ENCODE measurements at regions not wholly inside any gene's neighbourhood (a gene's known extent, or its start where the extent isn't known, plus 50 kb on each side); places are given as distances from the start of the nearest gene placed in this dataset.

GRCh38 chr9:85427772-85428171 lies 314.0 kb downstream of the AGTPBP1 start:
- no peak for DNase-seq

GRCh38 chr9:85425153-85425611 lies 316.6 kb downstream of the AGTPBP1 start:
- DNase-seq: peak; percentile 30

GRCh38 chr9:85423422-85423821 lies 318.3 kb downstream of the AGTPBP1 start:
- no peak for DNase-seq

GRCh38 chr9:85421641-85422040 lies 320.1 kb downstream of the AGTPBP1 start:
- no peak for DNase-seq

- no peak for DNase-seq
Measured at GRCh38 chr9:85420750-85421149, 321.0 kb downstream of the AGTPBP1 start.

- DNase-seq: no peak
Measured at GRCh38 chr9:85417674-85418073, 324.1 kb downstream of the AGTPBP1 start.

- DNase-seq: no peak
Measured at GRCh38 chr9:85416715-85417114, 325.0 kb downstream of the AGTPBP1 start.

GRCh38 chr9:85414390-85414789 lies 327.4 kb downstream of the AGTPBP1 start:
- DNase-seq: no peak

- DNase-seq: no peak
Measured at GRCh38 chr9:85408494-85408893, 333.3 kb downstream of the AGTPBP1 start.

- no peak for DNase-seq
Measured at GRCh38 chr9:85405566-85405950, 336.2 kb downstream of the AGTPBP1 start.

GRCh38 chr9:85404911-85405565 lies 336.7 kb downstream of the AGTPBP1 start:
- no peak for DNase-seq

GRCh38 chr9:85402551-85402950 lies 339.2 kb downstream of the AGTPBP1 start:
- no peak for DNase-seq

- DNase-seq: no peak
Measured at GRCh38 chr9:85401998-85402397, 339.8 kb downstream of the AGTPBP1 start.

- DNase-seq: no peak
Measured at GRCh38 chr9:85397005-85397404, 344.7 kb downstream of the AGTPBP1 start.

- no peak for DNase-seq
Measured at GRCh38 chr9:85392260-85392659, 349.5 kb downstream of the AGTPBP1 start.

- no peak for DNase-seq
Measured at GRCh38 chr9:85377731-85378289, 363.9 kb downstream of the AGTPBP1 start.

GRCh38 chr9:85368781-85369180 lies 373.0 kb downstream of the AGTPBP1 start:
- DNase-seq: no peak

GRCh38 chr9:85359161-85359560 lies 382.6 kb downstream of the AGTPBP1 start:
- no peak for DNase-seq

- DNase-seq: no peak
Measured at GRCh38 chr9:85349046-85349445, 392.7 kb downstream of the AGTPBP1 start.

GRCh38 chr9:85347541-85347940 lies 394.2 kb downstream of the AGTPBP1 start:
- DNase-seq: no peak

GRCh38 chr9:85344901-85345300 lies 396.9 kb downstream of the AGTPBP1 start:
- DNase-seq: no peak

GRCh38 chr9:85339338-85339737 lies 402.4 kb downstream of the AGTPBP1 start:
- DNase-seq: no peak

- no peak for DNase-seq
Measured at GRCh38 chr9:85334228-85334627, 407.5 kb downstream of the AGTPBP1 start.

GRCh38 chr9:85332487-85332886 lies 409.3 kb downstream of the AGTPBP1 start:
- no peak for DNase-seq

GRCh38 chr9:85331626-85332025 lies 410.1 kb downstream of the AGTPBP1 start:
- DNase-seq: no peak

Data from stimulated activated CD4-positive, alpha-beta T cell treated with anti-CD3 and anti-CD28 coated beads, Interleukin-4, amount 100 ng/mL, for 24 hours (primary cell).